NCI-H2196 (cell line): ENCODE measurements at regions not wholly inside any gene's neighbourhood (a gene's known extent, or its start where the extent isn't known, plus 50 kb on each side); places are given as distances from the start of the nearest gene placed in this dataset.
"Not testable (repeated sequence)": the region's sequence is repeated elsewhere in the genome, so short reads cannot be mapped to it uniquely, and the experiment has no call there.

Source experiments
- DNase-seq: peaks from one replicate; lab custom pipeline; 2025; ENCODE audit not compliant: unreplicated experiment; lab: John Stamatoyannopoulos, UW

- no peak for DNase-seq
These were observed 393.9 kb downstream of the RPS24 start for GRCh38 chr10:78427497-78428031.

- no peak for DNase-seq
These were observed 394.9 kb downstream of the RPS24 start for GRCh38 chr10:78428579-78428978.

- DNase-seq: no peak
These were observed 396.3 kb downstream of the RPS24 start for GRCh38 chr10:78429984-78430383.

- no peak for DNase-seq
These were observed 398.9 kb downstream of the RPS24 start for GRCh38 chr10:78432583-78432982.

GRCh38 chr10:78433076-78433595, 399.5 kb downstream of the RPS24 start:
- no peak for DNase-seq

- peak; percentile 40 for DNase-seq
These were observed 400.3 kb downstream of the RPS24 start for GRCh38 chr10:78433766-78434535.

- DNase-seq: no peak
These were observed 401.2 kb downstream of the RPS24 start for GRCh38 chr10:78434886-78435285.

- DNase-seq: no peak
These were observed 402.0 kb downstream of the RPS24 start for GRCh38 chr10:78435484-78436221.

- no peak for DNase-seq
These were observed 402.5 kb downstream of the RPS24 start for GRCh38 chr10:78436222-78436573.

GRCh38 chr10:78436706-78437406, 403.2 kb downstream of the RPS24 start:
- no peak for DNase-seq

- no peak for DNase-seq
These were observed 403.7 kb downstream of the RPS24 start for GRCh38 chr10:78437407-78437768.

GRCh38 chr10:78437998-78438906, 404.6 kb downstream of the RPS24 start:
- no peak for DNase-seq

- DNase-seq: no peak
These were observed 405.5 kb downstream of the RPS24 start for GRCh38 chr10:78438907-78439809.

GRCh38 chr10:78441010-78441409, 407.3 kb downstream of the RPS24 start:
- DNase-seq: no peak

GRCh38 chr10:78441694-78442093, 408.0 kb downstream of the RPS24 start:
- DNase-seq: no peak

GRCh38 chr10:78442836-78443550, 409.3 kb downstream of the RPS24 start:
- DNase-seq: no peak

GRCh38 chr10:78443900-78444571, 410.4 kb downstream of the RPS24 start:
- no peak for DNase-seq

GRCh38 chr10:78444741-78445140, 411.1 kb downstream of the RPS24 start:
- not testable (repeated sequence) for DNase-seq
